Fibroblast of lung (primary cell): ENCODE measurements at regions not wholly inside any gene's neighbourhood (a gene's known extent, or its start where the extent isn't known, plus 50 kb on each side); places are given as distances from the start of the nearest gene placed in this dataset.

Source experiments
- CTCF ChIP-seq, 2 donors: IDR thresholded peaks in 1 of 2; conservative IDR thresholded peaks in 1 of 2; 1 replicate in 1 of 2; 2 replicates in 1 of 2; pipeline ENCODE4 v1.5.1; 2011 to 2012; ENCODE audit warnings: low read length in 2 of 2, control low read depth in 1 of 2, inconsistent platforms in 1 of 2, low read depth in 1 of 2, mild to moderate bottlenecking in 1 of 2
- EZH2 ChIP-seq: IDR thresholded peaks from 2 replicates; pipeline ENCODE4 v1.5.1; 2012; ENCODE audit warnings: low read length, control low read depth, mild to moderate bottlenecking; ENCODE audit errors: missing control alignments

GRCh38 chr16:54673313-54673712 lies 257.4 kb upstream of the IRX5 start:
- TF ChIP-seq CTCF (conservative IDR thresholded peaks at IDR 0.05 in 1 of 2, IDR thresholded peaks at IDR 0.05 in 1 of 2; ENCODE audit: low read depth in 1 of 2, low read length in 2 of 2) = no peak
- TF ChIP-seq EZH2 = no peak
